Kidney (tissue), 13 donors: ENCODE measurements at regions not wholly inside any gene's neighbourhood (a gene's known extent, or its start where the extent isn't known, plus 50 kb on each side); places are given as distances from the start of the nearest gene placed in this dataset.

Source experiments
- DNase-seq, 5 donors: peaks; one replicate each; pipeline ENCODE4 v3.0.0-alpha.2; 2013 to 2020
- FAIRE-seq: peaks from 2 replicates; lab custom pipeline; 2012; peaks lifted over from hg19 to GRCh38; lab: Jason Lieb, UNC
- H3K27ac ChIP-seq, 2 donors: one replicate each; pipeline ENCODE4 v1.7.0; 2013; ENCODE audit warnings: low read depth in 2 of 2, low read length in 2 of 2, inconsistent platforms in 1 of 2
- H3K27me3 ChIP-seq: one replicate; pipeline ENCODE4 v1.7.1; 2013; ENCODE audit warnings: low read length, inconsistent platforms; ENCODE audit not compliant: control insufficient read depth, insufficient read depth
- H3K36me3 ChIP-seq, 3 donors: one replicate each; pipeline versions ENCODE4 v1.7.0 to v1.7.1; 2013; ENCODE audit warnings: low read length in 3 of 3, control low read depth in 1 of 3, inconsistent platforms in 1 of 3; ENCODE audit not compliant: insufficient read depth in 3 of 3, control insufficient read depth in 2 of 3
- H3K4me1 ChIP-seq, 3 donors: one replicate each; pipeline versions ENCODE4 v1.7.0 to v1.7.1; 2013; ENCODE audit warnings: low read length in 3 of 3, inconsistent platforms in 1 of 3, low read depth in 1 of 3; ENCODE audit not compliant: control insufficient read depth in 2 of 3, insufficient read depth in 2 of 3
- H3K4me3 ChIP-seq, 3 donors: one replicate each; pipeline versions ENCODE4 v1.7.0 to v1.8.1; 2013; ENCODE audit warnings: low read length in 3 of 3, control low read depth in 1 of 3, inconsistent platforms in 1 of 3
- H3K9ac ChIP-seq, 3 donors: one replicate each; pipeline versions ENCODE4 v1.7.0 to v1.7.1; 2013; ENCODE audit warnings: low read length in 3 of 3, control low read depth in 1 of 3, inconsistent platforms in 1 of 3
- H3K9me3 ChIP-seq, 3 donors: one replicate each; pipeline versions ENCODE4 v1.7.0 to v1.7.1; 2013; ENCODE audit warnings: low read length in 3 of 3, control low read depth in 1 of 3, inconsistent platforms in 1 of 3; ENCODE audit not compliant: control insufficient read depth in 2 of 3, insufficient read depth in 1 of 3
- CTCF ChIP-seq: IDR thresholded peaks from 3 replicates; pipeline ENCODE4 v1.5.1; 2012; ENCODE audit warnings: mild to moderate bottlenecking, moderate library complexity, borderline replicate concordance; ENCODE audit not compliant: insufficient read depth; ENCODE audit errors: extremely low read depth
- intact Hi-C: fragments of 100-400 bp; cut with DNase I; formaldehyde crosslinking; loops from one replicate; pipeline ENCODE4 v1.11.1; 2022
- donor health status: control.
- donor health status: control.
- donor health status: control.
- donor health status: control.
- donor health status: control.
- donor health status: DM: yes; HTN: yes; CAD: no.
- donor health status: Normal renal cell carcinoma (clear cell type).

DNA sequence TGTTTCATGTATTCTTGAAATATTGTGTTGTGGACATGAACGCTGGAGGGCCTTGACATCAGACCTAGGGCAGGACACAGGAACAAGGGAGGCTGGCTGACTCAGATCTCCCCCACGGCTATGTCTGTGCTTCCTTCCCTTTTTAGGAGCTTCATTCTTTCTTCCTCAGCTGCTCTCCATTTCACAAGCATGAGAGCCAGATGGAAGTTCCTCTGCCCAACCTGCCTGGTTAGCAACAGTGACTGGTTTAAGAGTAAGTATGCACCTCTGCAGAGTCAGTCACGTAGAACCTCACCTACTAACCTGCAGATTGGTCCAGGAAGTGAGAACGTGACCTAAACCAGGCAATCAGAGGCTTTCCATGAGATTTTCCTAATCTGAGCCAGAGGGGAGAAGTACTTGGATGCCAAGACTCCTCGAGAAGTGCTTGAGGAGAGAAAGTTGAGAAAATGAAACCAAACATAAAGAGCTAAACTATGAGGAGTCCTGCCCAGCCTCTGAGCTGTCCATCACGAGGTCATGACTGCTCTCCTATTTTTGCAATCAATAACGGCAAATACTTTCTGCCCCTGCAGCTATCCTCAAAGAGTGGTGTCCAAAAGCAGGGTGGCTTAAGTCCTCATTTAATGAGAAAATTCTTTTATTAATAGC lies 465.2 kb upstream of the CITED2 start:
- Histone ChIP-seq H3K27me3 (no peaks in the 10 kb centered on the region), H3K36me3 (no peaks in the 10 kb centered on the region), H3K9me3 (no peaks in the 10 kb centered on the region), H3K9ac (no peak overlapping the region), H3K4me3 (peak overlapping the region in 1 of 3 donors; percentile 19), H3K27ac (no peak overlapping the region), H3K4me1 (no peaks in the 10 kb centered on the region)
- DNase-seq (no peak), FAIRE-seq (no peak)
- TF ChIP-seq CTCF = no peak
- intact Hi-C loops = no loop called here

DNA sequence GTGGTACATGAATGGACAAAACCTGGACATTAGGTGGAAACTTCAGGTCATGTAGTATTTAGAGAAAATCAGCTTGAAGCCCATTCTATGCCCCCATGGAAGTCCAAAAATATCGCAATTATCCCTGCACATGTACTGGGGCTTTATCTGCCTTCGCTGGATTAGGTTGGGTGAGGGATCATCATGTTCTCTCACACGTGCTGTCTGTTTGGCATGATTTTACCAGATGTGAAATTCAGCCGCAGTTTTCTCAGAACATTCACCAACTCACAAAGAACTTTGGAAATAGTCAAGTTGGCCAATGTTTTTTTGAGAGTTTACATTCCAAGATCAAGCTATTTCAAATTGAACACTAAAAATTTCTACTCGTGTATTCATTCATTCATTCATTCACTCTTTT lies 459.8 kb upstream of the CITED2 start:
- DNase-seq (no peak), FAIRE-seq (no peak)
- intact Hi-C loops = no loop called here
- H3K4me3 ChIP-seq = no peak overlapping the region
- TF ChIP-seq CTCF = no peak
- H3K9ac ChIP-seq = no peak overlapping the region
- no peaks in the 10 kb centered on the region for H3K27me3 ChIP-seq
- H3K36me3 ChIP-seq = no peaks in the 10 kb centered on the region
- no peaks in the 10 kb centered on the region for H3K9me3 ChIP-seq
- H3K27ac ChIP-seq = no peak overlapping the region
- no peaks in the 10 kb centered on the region for H3K4me1 ChIP-seq

- Histone ChIP-seq H3K36me3 (no peaks in the 10 kb centered on the region), H3K4me1 (no peaks in the 10 kb centered on the region), H3K4me3 (no peak overlapping the region), H3K27me3 (no peaks in the 10 kb centered on the region), H3K27ac (no peak overlapping the region), H3K9ac (no peak overlapping the region), H3K9me3 (no peaks in the 10 kb centered on the region)
- DNase-seq (no peak), FAIRE-seq (no peak)
- no peak for TF ChIP-seq CTCF
- intact Hi-C loops = no loop called here
Measured at GRCh38 chr6:139833592-139833991, 459.1 kb upstream of the CITED2 start.
